CD4-positive, CD25-positive, alpha-beta regulatory T cell (primary cell): ENCODE measurements at regions not wholly inside any gene's neighbourhood (a gene's known extent, or its start where the extent isn't known, plus 50 kb on each side); places are given as distances from the start of the nearest gene placed in this dataset.

Source experiments
- ATAC-seq, 2 donors: fragments of 150-1000 bp; cut with Tn5 transposase; one replicate each; pipeline ENCODE4 v1.10.0; 2021; ENCODE audit warnings: low read depth in 2 of 2, moderate number of reproducible peaks in 2 of 2, moderate library complexity in 1 of 2
- DNase-seq, 3 donors: peaks; one replicate each; pipeline versions ENCODE4 v3.0.0 to v3.0.0-alpha.2; 2012 to 2022; ENCODE audit warnings: mixed read lengths in 1 of 3
- H3K27ac ChIP-seq: one replicate; pipeline ENCODE4 v1.7.0; 2013; ENCODE audit warnings: mild to moderate bottlenecking, low read length; ENCODE audit not compliant: insufficient read depth, poor library complexity, severe bottlenecking
- H3K27me3 ChIP-seq: one replicate; pipeline ENCODE4 v1.7.0; 2013; ENCODE audit warnings: low read length; ENCODE audit not compliant: control insufficient read depth, insufficient read depth
- H3K36me3 ChIP-seq: one replicate; pipeline ENCODE4 v1.7.0; 2013; ENCODE audit warnings: mild to moderate bottlenecking, low read length, moderate library complexity; ENCODE audit not compliant: control insufficient read depth, insufficient read depth
- H3K4me1 ChIP-seq: 2 replicates; pipeline ENCODE4 v1.7.0; 2013; ENCODE audit warnings: mild to moderate bottlenecking, low read length; ENCODE audit not compliant: insufficient read depth, control insufficient read depth, poor library complexity, severe bottlenecking
- H3K4me3 ChIP-seq: one replicate; pipeline ENCODE4 v1.7.0; 2013; ENCODE audit warnings: low read depth, mild to moderate bottlenecking, low read length, moderate library complexity
- H3K9me3 ChIP-seq, 2 experiments: 1 replicate in 1 of 2; 2 replicates in 1 of 2; pipeline ENCODE4 v1.7.0; 2013; ENCODE audit warnings: low read length in 2 of 2, mild to moderate bottlenecking in 1 of 2, moderate library complexity in 1 of 2; ENCODE audit not compliant: control insufficient read depth in 2 of 2
- H3K27ac Mint-ChIP-seq, 3 donors: one replicate each; pipeline ENCODE4 v1.8.0; 2020 to 2022; ENCODE audit warnings: mild to moderate bottlenecking in 3 of 3, mixed read lengths in 3 of 3, moderate library complexity in 2 of 3
- H3K27me3 Mint-ChIP-seq: one replicate; pipeline ENCODE4 v1.8.0; 2022; ENCODE audit warnings: mild to moderate bottlenecking, mixed read lengths
- H3K36me3 Mint-ChIP-seq: one replicate; pipeline ENCODE4 v1.8.0; 2020; ENCODE audit warnings: mixed read lengths
- H3K4me1 Mint-ChIP-seq, 4 donors: one replicate each; pipeline ENCODE4 v1.8.0; 2020 to 2022; ENCODE audit warnings: mixed read lengths in 4 of 4, mild to moderate bottlenecking in 1 of 4
- H3K4me3 Mint-ChIP-seq, 4 donors: one replicate each; pipeline ENCODE4 v1.8.0; 2020 to 2022; ENCODE audit warnings: mild to moderate bottlenecking in 4 of 4, mixed read lengths in 4 of 4, moderate library complexity in 3 of 4
- H3K9me3 Mint-ChIP-seq, 7 donors: one replicate each; pipeline ENCODE4 v1.8.0; 2020 to 2022; ENCODE audit warnings: mixed read lengths in 7 of 7, mild to moderate bottlenecking in 3 of 7, moderate library complexity in 2 of 7

DNA sequence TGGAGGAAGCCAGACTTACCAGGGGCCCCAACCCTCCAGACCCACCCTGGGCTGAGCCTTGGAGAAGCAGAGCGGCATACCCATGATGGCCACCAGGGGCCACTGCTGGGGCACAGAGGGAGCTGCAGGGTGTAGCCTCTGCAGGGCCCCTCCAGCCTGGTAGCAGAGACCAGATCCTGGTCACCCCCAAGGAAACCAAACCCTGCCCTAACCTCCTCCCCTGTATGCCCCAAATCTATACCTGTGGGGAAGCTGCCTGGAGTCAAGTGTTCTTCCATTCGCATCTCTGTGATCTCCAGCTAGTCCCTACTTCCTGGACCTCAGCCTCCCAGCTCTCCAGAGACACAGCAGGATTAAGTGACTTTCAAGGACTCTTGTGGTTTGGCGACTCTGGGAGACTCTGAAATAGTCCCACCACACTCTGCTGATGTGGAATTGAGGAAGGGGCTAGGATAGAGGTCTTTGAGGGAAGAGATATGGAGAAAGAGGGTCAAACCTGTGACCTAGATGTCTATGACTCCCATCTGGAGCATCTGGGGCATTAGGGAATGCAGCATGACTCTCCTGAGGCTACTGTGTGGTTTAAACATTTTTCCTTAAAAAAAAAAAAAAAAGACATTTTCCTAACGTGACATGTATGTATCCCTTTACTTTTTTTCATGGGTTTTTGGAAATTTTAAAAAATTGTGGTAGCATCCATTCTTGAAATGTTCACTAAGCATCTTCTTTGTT is 119.2 kb upstream of the IPO9 start:
- no peak overlapping the region for H3K27ac ChIP-seq
- peak; percentile 6 to 47 (median 28) for DNase-seq
- peak; percentile 63 for ATAC-seq
- H3K4me1 ChIP-seq, result no peaks in the 10 kb centered on the region
- no peaks in the 10 kb centered on the region for H3K27me3 ChIP-seq
- H3K9me3 ChIP-seq, result no peaks in the 10 kb centered on the region
- no peaks in the 10 kb centered on the region for H3K36me3 ChIP-seq
- no peak overlapping the region for H3K4me3 ChIP-seq
- Mint-ChIP-seq H3K4me3 (no peak overlapping the region), H3K27me3 (no peaks in the 10 kb centered on the region), H3K4me1 (peaks cover 0 to 4% (median 0%) of the 10 kb centered on the region in 4 donors), H3K9me3 (no peaks in the 10 kb centered on the region), H3K27ac (no peak overlapping the region), H3K36me3 (no peaks in the 10 kb centered on the region)

DNA sequence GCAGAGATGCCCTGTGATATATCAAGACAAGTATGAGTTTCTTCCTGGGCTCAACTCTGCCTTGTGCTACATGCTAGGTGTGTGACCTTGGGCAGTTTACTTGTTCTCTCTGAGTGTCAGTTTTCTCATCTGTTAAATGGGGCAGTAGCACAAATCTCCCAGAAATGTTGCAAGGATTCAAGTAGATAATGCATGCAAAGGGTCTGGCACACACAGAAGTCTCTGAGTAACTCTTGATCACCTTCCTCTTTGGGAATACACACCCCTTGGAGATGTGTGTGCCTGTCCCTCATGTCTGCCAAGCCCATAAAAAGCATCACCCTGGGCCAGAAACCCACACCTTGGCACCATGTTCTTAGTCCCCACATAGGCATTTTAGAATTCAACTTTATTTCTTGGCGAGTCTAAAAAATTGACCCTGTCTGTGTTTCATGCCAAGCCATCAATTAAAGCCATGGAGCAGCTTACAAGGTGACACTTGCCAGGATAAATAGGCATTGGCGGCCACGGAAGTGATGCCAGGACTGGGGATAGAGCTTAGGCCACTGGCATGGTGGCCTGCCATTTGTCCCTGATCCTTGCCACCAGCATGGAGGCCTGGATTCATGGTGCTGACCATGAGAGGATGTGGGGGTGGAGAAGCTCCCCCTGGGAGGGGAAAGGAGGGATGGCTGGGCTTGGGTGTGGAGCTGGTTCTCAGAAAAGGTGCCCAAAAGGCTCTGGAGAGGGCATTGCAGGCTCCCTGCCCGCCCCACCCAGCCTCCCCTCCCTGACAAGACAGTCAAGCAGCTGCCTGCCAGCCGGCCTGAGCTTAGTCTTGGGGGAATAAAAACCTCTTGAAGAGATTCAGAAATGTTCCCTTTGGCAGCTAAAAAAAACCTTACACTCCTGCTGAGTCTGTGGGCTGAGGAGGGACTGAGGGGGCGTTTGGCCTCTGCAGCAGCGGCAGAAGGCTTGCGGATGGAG is 118.0 kb upstream of the IPO9 start:
- no peaks in the 10 kb centered on the region for H3K27me3 Mint-ChIP-seq
- Histone ChIP-seq H3K9me3 (no peaks in the 10 kb centered on the region), H3K27me3 (no peaks in the 10 kb centered on the region), H3K4me1 (no peaks in the 10 kb centered on the region), H3K4me3 (no peak overlapping the region), H3K27ac (no peak overlapping the region), H3K36me3 (no peaks in the 10 kb centered on the region)
- H3K4me3 Mint-ChIP-seq, result no peak overlapping the region
- DNase-seq, result no peak
- H3K36me3 Mint-ChIP-seq, result no peaks in the 10 kb centered on the region
- no peak for ATAC-seq
- H3K27ac Mint-ChIP-seq, result no peak overlapping the region
- H3K4me1 Mint-ChIP-seq, result peaks cover 0 to 4% (median 0%) of the 10 kb centered on the region in 4 donors
- H3K9me3 Mint-ChIP-seq, result no peaks in the 10 kb centered on the region

DNA sequence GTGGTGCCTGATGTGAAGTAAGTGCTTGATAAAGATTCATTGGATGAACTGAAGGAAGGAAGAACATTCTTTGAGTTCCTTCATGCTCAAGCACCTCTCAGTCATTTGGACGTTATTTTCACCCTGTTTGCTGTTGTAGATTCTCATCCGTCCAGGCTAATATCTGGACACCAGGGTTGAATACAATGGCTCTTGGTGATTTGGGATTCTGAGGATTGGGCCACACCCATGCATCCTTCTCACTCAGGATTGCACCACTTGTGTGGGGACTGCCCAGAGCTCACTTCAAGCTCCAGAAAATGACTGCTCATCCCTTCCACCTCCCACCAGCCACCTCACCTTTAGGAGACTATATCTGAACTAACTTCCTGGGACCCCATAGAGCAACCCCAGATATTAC is 117.1 kb upstream of the IPO9 start:
- Histone ChIP-seq H3K4me1 (no peaks in the 10 kb centered on the region), H3K9me3 (no peaks in the 10 kb centered on the region), H3K27me3 (no peaks in the 10 kb centered on the region), H3K4me3 (no peak overlapping the region), H3K27ac (no peak overlapping the region), H3K36me3 (no peaks in the 10 kb centered on the region)
- Mint-ChIP-seq H3K36me3 (no peaks in the 10 kb centered on the region), H3K9me3 (no peaks in the 10 kb centered on the region), H3K27me3 (no peaks in the 10 kb centered on the region), H3K4me3 (no peak overlapping the region), H3K4me1 (peaks cover 0 to 4% (median 0%) of the 10 kb centered on the region in 4 donors), H3K27ac (no peak overlapping the region)
- ATAC-seq, result no peak
- DNase-seq, result no peak

GRCh38 chr1:201712387-201713085 is 116.4 kb upstream of the IPO9 start:
- Mint-ChIP-seq H3K27me3 (no peaks in the 10 kb centered on the region), H3K4me1 (peaks cover 0 to 4% (median 0%) of the 10 kb centered on the region in 4 donors), H3K9me3 (no peaks in the 10 kb centered on the region), H3K36me3 (no peaks in the 10 kb centered on the region), H3K27ac (no peak overlapping the region), H3K4me3 (no peak overlapping the region)
- Histone ChIP-seq H3K4me1 (no peaks in the 10 kb centered on the region), H3K36me3 (no peaks in the 10 kb centered on the region), H3K9me3 (no peaks in the 10 kb centered on the region), H3K4me3 (no peak overlapping the region), H3K27me3 (no peaks in the 10 kb centered on the region), H3K27ac (no peak overlapping the region)
- ATAC-seq (no peak), DNase-seq (no peak)

DNA sequence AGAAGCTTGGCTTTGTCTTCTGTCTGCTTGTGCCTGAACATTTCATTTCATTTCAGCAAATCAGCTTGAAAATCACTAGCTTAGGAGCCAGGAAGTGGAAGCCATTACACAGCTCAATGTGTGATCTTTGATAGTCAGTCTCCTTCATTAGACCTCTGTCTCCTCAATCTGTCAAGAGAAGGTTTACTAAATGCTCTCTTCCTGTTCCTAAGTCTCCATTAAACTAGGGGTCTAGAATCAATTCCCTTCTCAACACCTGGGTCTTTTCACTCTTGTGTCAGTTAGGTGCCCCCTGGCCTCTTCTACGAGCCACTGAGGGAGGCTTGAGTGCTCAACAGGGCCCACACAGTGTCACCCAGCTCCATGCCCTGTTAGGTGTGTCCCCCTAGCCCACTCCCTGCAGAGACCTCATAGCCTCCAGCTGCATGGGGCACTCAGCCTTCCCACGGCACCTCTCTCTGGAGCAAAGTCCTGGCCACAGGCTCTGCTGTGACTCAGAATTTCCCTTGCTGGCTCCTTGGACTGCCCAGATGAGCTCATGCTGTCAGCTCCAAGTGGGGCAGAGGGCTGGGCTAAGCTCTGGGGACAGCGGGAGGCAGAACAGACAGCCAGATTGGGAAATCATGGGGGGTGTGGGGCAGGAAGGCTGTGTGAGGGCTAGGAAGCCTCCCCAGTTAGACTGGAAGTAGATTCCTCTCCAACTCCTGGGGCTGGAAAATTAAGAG is 115.7 kb upstream of the IPO9 start:
- Mint-ChIP-seq H3K27ac (no peak overlapping the region), H3K36me3 (no peaks in the 10 kb centered on the region), H3K4me1 (peaks cover 0 to 4% (median 0%) of the 10 kb centered on the region in 4 donors), H3K9me3 (no peaks in the 10 kb centered on the region), H3K4me3 (no peak overlapping the region), H3K27me3 (no peaks in the 10 kb centered on the region)
- H3K27me3 ChIP-seq, result no peaks in the 10 kb centered on the region
- H3K27ac ChIP-seq, result no peak overlapping the region
- H3K4me3 ChIP-seq, result no peak overlapping the region
- ATAC-seq (no peak), DNase-seq (no peak)
- no peaks in the 10 kb centered on the region for H3K36me3 ChIP-seq
- H3K9me3 ChIP-seq, result no peaks in the 10 kb centered on the region
- H3K4me1 ChIP-seq, result no peaks in the 10 kb centered on the region

GRCh38 chr1:201714542-201715329 is 114.2 kb upstream of the IPO9 start:
- no peaks in the 10 kb centered on the region for H3K27me3 ChIP-seq
- DNase-seq, result no peak
- ATAC-seq, result no peak
- peaks cover 4% of the 10 kb centered on the region for H3K36me3 Mint-ChIP-seq
- no peaks in the 10 kb centered on the region for H3K36me3 ChIP-seq
- H3K4me3 ChIP-seq, result no peak overlapping the region
- H3K4me1 Mint-ChIP-seq, result peaks cover 0 to 4% (median 0%) of the 10 kb centered on the region in 4 donors
- H3K27me3 Mint-ChIP-seq, result no peaks in the 10 kb centered on the region
- H3K27ac Mint-ChIP-seq, result no peak overlapping the region
- H3K4me3 Mint-ChIP-seq, result no peak overlapping the region
- H3K9me3 ChIP-seq, result no peaks in the 10 kb centered on the region
- no peaks in the 10 kb centered on the region for H3K9me3 Mint-ChIP-seq
- H3K4me1 ChIP-seq, result no peaks in the 10 kb centered on the region
- H3K27ac ChIP-seq, result no peak overlapping the region

GRCh38 chr1:201715351-201715750 is 113.6 kb upstream of the IPO9 start:
- Histone ChIP-seq H3K27me3 (no peaks in the 10 kb centered on the region), H3K36me3 (no peaks in the 10 kb centered on the region), H3K27ac (no peak overlapping the region), H3K4me1 (no peaks in the 10 kb centered on the region), H3K9me3 (no peaks in the 10 kb centered on the region), H3K4me3 (no peak overlapping the region)
- ATAC-seq, result no peak
- H3K27ac Mint-ChIP-seq, result no peak overlapping the region
- H3K9me3 Mint-ChIP-seq, result no peaks in the 10 kb centered on the region
- H3K27me3 Mint-ChIP-seq, result no peaks in the 10 kb centered on the region
- H3K4me3 Mint-ChIP-seq, result no peak overlapping the region
- peaks cover 0 to 4% (median 0%) of the 10 kb centered on the region in 4 donors for H3K4me1 Mint-ChIP-seq
- DNase-seq, result no peak
- peaks cover 4% of the 10 kb centered on the region for H3K36me3 Mint-ChIP-seq
